NCI-H748 treated with DMSO at 0.1 percent for 48 hours (cell line): ENCODE measurements at regions not wholly inside any gene's neighbourhood (a gene's known extent, or its start where the extent isn't known, plus 50 kb on each side); places are given as distances from the start of the nearest gene placed in this dataset.

ENCODE experiments used
- DNase-seq: peaks from one replicate; lab custom pipeline; 2025; lab: John Stamatoyannopoulos, UW

- DNase-seq, result no peak
Measured at GRCh38 chr22:22038178-22038880, 55.7 kb upstream of the TOP3B start.

GRCh38 chr22:22037740-22038139 is 55.2 kb upstream of the TOP3B start:
- DNase-seq, result no peak

- no peak for DNase-seq
Measured at GRCh38 chr22:22037229-22037628, 54.6 kb upstream of the TOP3B start.

- DNase-seq, result no peak
Measured at GRCh38 chr22:22036588-22036987, 54.0 kb upstream of the TOP3B start.

GRCh38 chr22:22035771-22036314 is 53.3 kb upstream of the TOP3B start:
- DNase-seq, result no peak

- no peak for DNase-seq
Measured at GRCh38 chr22:22035203-22035602, 52.6 kb upstream of the TOP3B start.

GRCh38 chr22:22034469-22035132 is 52.0 kb upstream of the TOP3B start:
- DNase-seq, result no peak

GRCh38 chr22:22033803-22034468 is 51.3 kb upstream of the TOP3B start:
- no peak for DNase-seq

GRCh38 chr22:22032906-22033802 is 50.6 kb upstream of the TOP3B start:
- DNase-seq, result no peak

GRCh38 chr22:22032099-22032905 is 49.7 kb upstream of the TOP3B start:
- no peak for DNase-seq
